ENCODE measurements at regions not wholly inside any gene's neighbourhood (a gene's known extent, or its start where the extent isn't known, plus 50 kb on each side); places are given as distances from the start of the nearest gene placed in this dataset. TPM values are rescaled to one million over a fixed set of nuclear protein-coding genes. Genes with fewer than 3 reads are reported as not detected.
"Not testable (repeated sequence)": the region's sequence is repeated elsewhere in the genome, so short reads cannot be mapped to it uniquely, and the experiment has no call there.

DNA sequence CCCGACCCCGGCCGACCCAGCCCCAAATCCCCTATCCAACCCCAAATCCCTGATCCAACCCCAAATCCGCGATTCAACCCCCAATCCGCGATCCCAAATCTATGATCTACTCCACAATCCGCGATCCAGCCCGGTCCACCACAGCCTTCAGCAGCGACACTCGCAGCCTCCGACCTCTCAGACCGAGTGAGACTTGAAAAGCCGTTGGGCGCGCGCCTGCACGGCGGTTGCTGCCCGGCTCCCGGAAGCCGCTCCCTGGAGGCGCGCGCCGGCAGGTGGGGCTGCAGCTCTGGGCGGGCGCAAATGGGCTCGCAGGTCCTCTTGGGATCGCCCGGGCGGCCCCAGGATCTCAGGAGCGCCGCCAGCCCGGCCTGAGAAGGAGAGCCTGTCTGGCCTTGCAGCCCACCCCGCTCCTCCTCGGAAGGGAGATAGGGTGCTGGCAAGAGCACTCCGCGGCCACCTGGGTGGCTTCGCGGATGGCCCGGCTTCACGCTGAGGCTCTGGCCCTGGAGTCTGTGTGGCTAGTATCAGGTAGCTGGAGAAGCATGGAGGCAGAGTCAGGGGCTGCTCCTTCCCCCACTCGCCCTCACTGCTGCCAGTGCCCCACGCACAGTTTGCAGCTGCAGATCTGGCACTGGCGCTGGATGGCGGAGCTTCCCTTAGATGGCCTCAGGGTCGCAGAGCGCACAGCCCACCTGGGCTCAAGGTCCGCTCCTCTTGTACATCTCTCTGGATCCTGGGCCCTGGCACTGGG, 533.4 kb upstream of the DEFB115 start:
- not testable (repeated sequence) for H2AFZ ChIP-seq (ENCODE audit: low read length); H3K36me3 ChIP-seq (ENCODE audit: insufficient read depth, low read length); H3K9me3 ChIP-seq (ENCODE audit: low read depth, low read length); H3K4me2 ChIP-seq (ENCODE audit: insufficient read depth, low read length); H3K27ac ChIP-seq (ENCODE audit: low read depth, low read length); H3K4me1 ChIP-seq (ENCODE audit: insufficient read depth, low read length); DNase-seq (ENCODE audit: insufficient read length, low spot score, missing footprints); H3K27me3 ChIP-seq (ENCODE audit: insufficient read depth, low read length); H3K4me3 ChIP-seq (ENCODE audit: insufficient read depth, low read length); H4K20me1 ChIP-seq (ENCODE audit: insufficient read depth, low read length); H3K79me2 ChIP-seq (ENCODE audit: insufficient read depth, low read length)

GRCh38 chr20:30724688-30725074, 532.8 kb upstream of the DEFB115 start:
- DNase-seq (ENCODE audit: insufficient read length, low spot score, missing footprints); H3K27ac ChIP-seq (ENCODE audit: low read depth, low read length); H4K20me1 ChIP-seq (ENCODE audit: insufficient read depth, low read length); H3K36me3 ChIP-seq (ENCODE audit: insufficient read depth, low read length); H2AFZ ChIP-seq (ENCODE audit: low read length); H3K4me1 ChIP-seq (ENCODE audit: insufficient read depth, low read length); H3K79me2 ChIP-seq (ENCODE audit: insufficient read depth, low read length); H3K27me3 ChIP-seq (ENCODE audit: insufficient read depth, low read length); H3K4me3 ChIP-seq (ENCODE audit: insufficient read depth, low read length); H3K9me3 ChIP-seq (ENCODE audit: low read depth, low read length); H3K4me2 ChIP-seq (ENCODE audit: insufficient read depth, low read length): not testable (repeated sequence)

GRCh38 chr20:30725188-30725587, 532.3 kb upstream of the DEFB115 start:
- not testable (repeated sequence) for H3K79me2 ChIP-seq (ENCODE audit: insufficient read depth, low read length); H2AFZ ChIP-seq (ENCODE audit: low read length); H4K20me1 ChIP-seq (ENCODE audit: insufficient read depth, low read length); H3K4me3 ChIP-seq (ENCODE audit: insufficient read depth, low read length); H3K4me1 ChIP-seq (ENCODE audit: insufficient read depth, low read length); DNase-seq (ENCODE audit: insufficient read length, low spot score, missing footprints); H3K27me3 ChIP-seq (ENCODE audit: insufficient read depth, low read length); H3K4me2 ChIP-seq (ENCODE audit: insufficient read depth, low read length); H3K36me3 ChIP-seq (ENCODE audit: insufficient read depth, low read length); H3K9me3 ChIP-seq (ENCODE audit: low read depth, low read length); H3K27ac ChIP-seq (ENCODE audit: low read depth, low read length)

GRCh38 chr20:30728271-30728885, 529.1 kb upstream of the DEFB115 start:
- H2AFZ ChIP-seq (ENCODE audit: low read length); H3K4me1 ChIP-seq (ENCODE audit: insufficient read depth, low read length); DNase-seq (ENCODE audit: insufficient read length, low spot score, missing footprints); H4K20me1 ChIP-seq (ENCODE audit: insufficient read depth, low read length); H3K36me3 ChIP-seq (ENCODE audit: insufficient read depth, low read length); H3K9me3 ChIP-seq (ENCODE audit: low read depth, low read length); H3K27me3 ChIP-seq (ENCODE audit: insufficient read depth, low read length); H3K4me3 ChIP-seq (ENCODE audit: insufficient read depth, low read length); H3K4me2 ChIP-seq (ENCODE audit: insufficient read depth, low read length); H3K27ac ChIP-seq (ENCODE audit: low read depth, low read length); H3K79me2 ChIP-seq (ENCODE audit: insufficient read depth, low read length): not testable (repeated sequence)

Small RNA genes lying in the stretch of these regions (small RNA-seq; reads per million reads assigned to genes)
- 0.97 reads per million, percentile 25 among the genes with 10 or more reads in this experiment for gene RF00002
- gene RF00026 = not detected

All from osteoblast (primary cell).